Right lobe of liver (tissue), 4 donors: ENCODE measurements at regions not wholly inside any gene's neighbourhood (a gene's known extent, or its start where the extent isn't known, plus 50 kb on each side); places are given as distances from the start of the nearest gene placed in this dataset.

Experiments
- CTCF ChIP-seq, 4 donors: fragments of 200-600 bp in 3 of 4; fragments of 450-650 bp in 1 of 4; IDR thresholded peaks; one replicate each; pipeline versions ENCODE4 v1.5.1 to v1.8.0; 2016 to 2022; ENCODE audit warnings: antibody characterized with exemption in 4 of 4, mild to moderate bottlenecking in 2 of 4
- POLR2A ChIP-seq: fragments of 450-650 bp; IDR thresholded peaks from one replicate; pipeline ENCODE4 v1.6.1; 2017; ENCODE audit warnings: antibody characterized with exemption, mild to moderate bottlenecking
- donor health status: DM: no; HTN: no; CAD: no.
- donor health status: DM: no; HTN: no; CAD: no.
- donor health status: DM: no; HTN: yes; CAD: no.

- TF ChIP-seq CTCF (IDR thresholded peaks at IDR 0.05) (no peak), POLR2A (no peak)
These were observed 590.0 kb downstream of the BCOR start for GRCh38 chrX:39507617-39508299.
